Skeletal muscle satellite cell (primary cell): ENCODE measurements at regions not wholly inside any gene's neighbourhood (a gene's known extent, or its start where the extent isn't known, plus 50 kb on each side); places are given as distances from the start of the nearest gene placed in this dataset.
A peak's percentile ranks its signal among the peaks of the same experiment; 100 is the strongest.

ENCODE experiments used
- H3K27me3 ChIP-seq: 2 replicates; pipeline ENCODE4 v1.7.0; 2013; ENCODE audit warnings: low read length; ENCODE audit not compliant: control insufficient read depth, insufficient read depth
- H3K36me3 ChIP-seq: 2 replicates; pipeline ENCODE4 v1.7.0; 2013; ENCODE audit warnings: mild to moderate bottlenecking, control low read depth, low read length; ENCODE audit not compliant: insufficient read depth
- H3K4me1 ChIP-seq: 2 replicates; pipeline ENCODE4 v1.7.0; 2013; ENCODE audit warnings: low read length; ENCODE audit not compliant: control insufficient read depth, insufficient read depth
- H3K4me2 ChIP-seq: 2 replicates; pipeline ENCODE4 v1.7.0; 2013; ENCODE audit warnings: mild to moderate bottlenecking, low read length
- H3K4me3 ChIP-seq: 2 replicates; pipeline ENCODE4 v1.7.0; 2013; ENCODE audit warnings: low read length
- H3K9ac ChIP-seq: 2 replicates; pipeline ENCODE4 v1.7.0; 2013; ENCODE audit warnings: mild to moderate bottlenecking, low read depth, low read length, moderate library complexity
- H3K9me3 ChIP-seq: replicated peaks from 2 replicates; pipeline ENCODE4 v1.7.0; 2013; ENCODE audit warnings: mild to moderate bottlenecking, control low read depth, low read length

- Histone ChIP-seq H3K4me2 (no peak overlapping the region), H3K9ac (no peak overlapping the region), H3K27me3 (no peaks in the 10 kb centered on the region), H3K36me3 (no peaks in the 10 kb centered on the region), H3K9me3 (no peaks in the 10 kb centered on the region), H3K4me1 (peaks cover 14% of the 10 kb centered on the region), H3K4me3 (no peak overlapping the region)
Observed at GRCh38 chr2:65881592-65881991, 449.2 kb upstream of the SPRED2 start.

- Histone ChIP-seq H3K4me1 (peaks cover 14% of the 10 kb centered on the region), H3K9ac (no peak overlapping the region), H3K4me2 (no peak overlapping the region), H3K36me3 (no peaks in the 10 kb centered on the region), H3K27me3 (no peaks in the 10 kb centered on the region), H3K9me3 (no peaks in the 10 kb centered on the region), H3K4me3 (no peak overlapping the region)
Observed at GRCh38 chr2:65880436-65880835, 448.0 kb upstream of the SPRED2 start.

- Histone ChIP-seq H3K9ac (no peak overlapping the region), H3K9me3 (no peaks in the 10 kb centered on the region), H3K4me2 (peak overlapping the region; percentile 47), H3K27me3 (no peaks in the 10 kb centered on the region), H3K4me3 (no peak overlapping the region), H3K36me3 (no peaks in the 10 kb centered on the region), H3K4me1 (peaks cover 14% of the 10 kb centered on the region)
Observed at GRCh38 chr2:65878011-65878340, 445.6 kb upstream of the SPRED2 start.

GRCh38 chr2:65877331-65878010 lies 445.1 kb upstream of the SPRED2 start:
- Histone ChIP-seq H3K9me3 (no peaks in the 10 kb centered on the region), H3K9ac (no peak overlapping the region), H3K4me3 (no peak overlapping the region), H3K4me1 (peaks cover 14% of the 10 kb centered on the region), H3K4me2 (peak overlapping the region; percentile 47), H3K27me3 (no peaks in the 10 kb centered on the region), H3K36me3 (no peaks in the 10 kb centered on the region)

GRCh38 chr2:65876114-65876513 lies 443.7 kb upstream of the SPRED2 start:
- H3K4me3 ChIP-seq = no peak overlapping the region
- H3K9me3 ChIP-seq = no peaks in the 10 kb centered on the region
- H3K27me3 ChIP-seq = no peaks in the 10 kb centered on the region
- H3K36me3 ChIP-seq = no peaks in the 10 kb centered on the region
- H3K9ac ChIP-seq = no peak overlapping the region
- no peak overlapping the region for H3K4me2 ChIP-seq
- H3K4me1 ChIP-seq = peaks cover 14% of the 10 kb centered on the region

- no peaks in the 10 kb centered on the region for H3K9me3 ChIP-seq
Observed at GRCh38 chr2:65870826-65871225, 438.4 kb upstream of the SPRED2 start.

GRCh38 chr2:65869296-65869695 lies 436.9 kb upstream of the SPRED2 start:
- Histone ChIP-seq H3K9ac (no peak overlapping the region), H3K4me2 (no peak overlapping the region), H3K4me1 (no peaks in the 10 kb centered on the region), H3K36me3 (no peaks in the 10 kb centered on the region), H3K4me3 (no peak overlapping the region), H3K9me3 (no peaks in the 10 kb centered on the region), H3K27me3 (peaks cover 22% of the 10 kb centered on the region)

More at GRCh38 chr2:65870826-65871225, 438.4 kb upstream of the SPRED2 start:
- Histone ChIP-seq H3K9ac (no peak overlapping the region), H3K27me3 (peaks cover 22% of the 10 kb centered on the region), H3K4me2 (no peak overlapping the region), H3K4me3 (no peak overlapping the region), H3K36me3 (no peaks in the 10 kb centered on the region), H3K4me1 (no peaks in the 10 kb centered on the region)

- H3K9me3 ChIP-seq = no peaks in the 10 kb centered on the region
- no peak overlapping the region for H3K9ac ChIP-seq
- no peak overlapping the region for H3K4me2 ChIP-seq
- H3K36me3 ChIP-seq = no peaks in the 10 kb centered on the region
- H3K4me3 ChIP-seq = no peak overlapping the region
- no peaks in the 10 kb centered on the region for H3K4me1 ChIP-seq
- H3K27me3 ChIP-seq = peaks cover 22% of the 10 kb centered on the region
Observed at GRCh38 chr2:65868177-65868576, 435.8 kb upstream of the SPRED2 start.

- Histone ChIP-seq H3K4me1 (no peaks in the 10 kb centered on the region), H3K36me3 (no peaks in the 10 kb centered on the region), H3K27me3 (peaks cover 22% of the 10 kb centered on the region)
Observed at GRCh38 chr2:65867446-65867845, 435.0 kb upstream of the SPRED2 start.

GRCh38 chr2:65866148-65866547 lies 433.7 kb upstream of the SPRED2 start:
- Histone ChIP-seq H3K4me3 (no peak overlapping the region), H3K36me3 (no peaks in the 10 kb centered on the region), H3K4me2 (no peak overlapping the region), H3K9me3 (no peaks in the 10 kb centered on the region), H3K9ac (no peak overlapping the region), H3K27me3 (peaks cover 22% of the 10 kb centered on the region), H3K4me1 (no peaks in the 10 kb centered on the region)

More at GRCh38 chr2:65867446-65867845, 435.0 kb upstream of the SPRED2 start:
- Histone ChIP-seq H3K9me3 (no peaks in the 10 kb centered on the region), H3K4me3 (no peak overlapping the region), H3K9ac (no peak overlapping the region), H3K4me2 (no peak overlapping the region)

GRCh38 chr2:65864619-65865018 lies 432.2 kb upstream of the SPRED2 start:
- Histone ChIP-seq H3K36me3 (no peaks in the 10 kb centered on the region), H3K9me3 (no peaks in the 10 kb centered on the region), H3K4me1 (no peaks in the 10 kb centered on the region), H3K27me3 (peaks cover 14% of the 10 kb centered on the region), H3K9ac (no peak overlapping the region), H3K4me3 (no peak overlapping the region), H3K4me2 (no peak overlapping the region)

- Histone ChIP-seq H3K4me2 (no peak overlapping the region), H3K36me3 (no peaks in the 10 kb centered on the region), H3K27me3 (peaks cover 14% of the 10 kb centered on the region), H3K4me3 (no peak overlapping the region), H3K4me1 (no peaks in the 10 kb centered on the region), H3K9me3 (no peaks in the 10 kb centered on the region), H3K9ac (no peak overlapping the region)
Observed at GRCh38 chr2:65863713-65864112, 431.3 kb upstream of the SPRED2 start.
